CD4-positive, alpha-beta memory T cell (primary cell): ENCODE measurements at regions not wholly inside any gene's neighbourhood (a gene's known extent, or its start where the extent isn't known, plus 50 kb on each side); places are given as distances from the start of the nearest gene placed in this dataset.

Experiments used
- CTCF ChIA-PET: fragments of 350-600 bp; sonication (Branson Sonifier 250); formaldehyde crosslinking; loops from one replicate; lab custom pipeline; 2021; ENCODE audit warnings: inconsistent platforms; ENCODE audit not compliant: partially characterized antibody; lab: Charles Lee
- POLR2A ChIA-PET: fragments of 350-600 bp; sonication (Branson Sonifier 250); formaldehyde crosslinking; loops from one replicate; lab custom pipeline; 2021; ENCODE audit not compliant: partially characterized antibody; lab: Charles Lee
- DNase-seq, 5 donors: peaks; one replicate each; pipeline versions ENCODE4 v3.0.0 to v3.0.0-alpha.2; 2020 to 2022; ENCODE audit warnings: mixed read lengths in 1 of 5
- H3K27ac ChIP-seq: one replicate; pipeline ENCODE4 v1.7.0; 2013; ENCODE audit warnings: low read depth, low read length
- H3K27me3 ChIP-seq: 2 replicates; pipeline ENCODE4 v1.7.0; 2013; ENCODE audit warnings: mild to moderate bottlenecking, low read length, moderate library complexity; ENCODE audit not compliant: insufficient read depth
- H3K36me3 ChIP-seq: 2 replicates; pipeline ENCODE4 v1.7.0; 2013; ENCODE audit warnings: mild to moderate bottlenecking, low read length, moderate library complexity; ENCODE audit not compliant: insufficient read depth
- H3K4me1 ChIP-seq: 2 replicates; pipeline ENCODE4 v1.7.0; 2013; ENCODE audit warnings: mild to moderate bottlenecking, low read length, moderate library complexity; ENCODE audit not compliant: insufficient read depth
- H3K4me3 ChIP-seq, 2 donors: one replicate each; pipeline ENCODE4 v1.7.0; 2013; ENCODE audit warnings: low read length in 2 of 2, mild to moderate bottlenecking in 1 of 2
- H3K9me3 ChIP-seq, 2 donors: one replicate each; pipeline ENCODE4 v1.7.0; 2013; ENCODE audit warnings: low read length in 2 of 2, control low read depth in 1 of 2; ENCODE audit not compliant: control insufficient read depth in 1 of 2
- H3K27ac Mint-ChIP-seq, 7 donors: one replicate each; pipeline ENCODE4 v1.8.0; 2020 to 2021; ENCODE audit warnings: mixed read lengths in 7 of 7, mild to moderate bottlenecking in 6 of 7, inconsistent platforms in 3 of 7, moderate library complexity in 3 of 7
- H3K27me3 Mint-ChIP-seq, 2 donors: one replicate each; pipeline ENCODE4 v1.8.0; 2020 to 2021; ENCODE audit warnings: mixed read lengths in 2 of 2
- H3K36me3 Mint-ChIP-seq, 2 donors: one replicate each; pipeline ENCODE4 v1.8.0; 2020 to 2021; ENCODE audit warnings: mixed read lengths in 2 of 2, inconsistent platforms in 1 of 2, mild to moderate bottlenecking in 1 of 2
- H3K4me1 Mint-ChIP-seq, 4 donors: one replicate each; pipeline ENCODE4 v1.8.0; 2020 to 2021; ENCODE audit warnings: mixed read lengths in 4 of 4, mild to moderate bottlenecking in 1 of 4
- H3K4me3 Mint-ChIP-seq, 8 donors: one replicate each; pipeline ENCODE4 v1.8.0; 2020 to 2021; ENCODE audit warnings: mixed read lengths in 8 of 8, mild to moderate bottlenecking in 7 of 8, moderate library complexity in 6 of 8, inconsistent platforms in 3 of 8
- H3K9me3 Mint-ChIP-seq, 8 donors: one replicate each; pipeline ENCODE4 v1.8.0; 2020 to 2021; ENCODE audit warnings: mixed read lengths in 8 of 8, mild to moderate bottlenecking in 5 of 8, inconsistent platforms in 3 of 8, moderate library complexity in 1 of 8
- intact Hi-C: fragments of 100-400 bp; cut with micrococcal nuclease; formaldehyde crosslinking; loops from one replicate; pipeline ENCODE4 v1.15.1; 2023

- Mint-ChIP-seq H3K4me1 (no peaks in the 10 kb centered on the region), H3K27ac (no peak overlapping the region), H3K4me3 (no peak overlapping the region), H3K9me3 (no peaks in the 10 kb centered on the region), H3K27me3 (no peaks in the 10 kb centered on the region), H3K36me3 (no peaks in the 10 kb centered on the region)
- no peaks in the 10 kb centered on the region for H3K4me1 ChIP-seq
- DNase-seq: no peak
- no peak overlapping the region for H3K27ac ChIP-seq
- intact Hi-C loops: no loop called here
- no peaks in the 10 kb centered on the region for H3K27me3 ChIP-seq
- no peak overlapping the region for H3K4me3 ChIP-seq
- ChIA-PET POLR2A (no interaction called here), CTCF (no interaction called here)
- no peaks in the 10 kb centered on the region for H3K36me3 ChIP-seq
- H3K9me3 ChIP-seq: no peaks in the 10 kb centered on the region
These were observed 126.1 kb upstream of the CMC1 start for GRCh38 chr3:28115316-28115715.

GRCh38 chr3:28117598-28117997 is 123.8 kb upstream of the CMC1 start:
- ChIA-PET POLR2A (no interaction called here), CTCF (interaction anchor here (1.2 kb wide), 1 partner anchor 396 kb away, joined by 3 read pairs; no protein-coding TSS in a partner anchor)
- intact Hi-C loops: no loop called here
- no peaks in the 10 kb centered on the region for H3K9me3 ChIP-seq
- Mint-ChIP-seq H3K27ac (no peak overlapping the region), H3K36me3 (no peaks in the 10 kb centered on the region), H3K27me3 (peaks cover 0 to 2% of the 10 kb centered on the region in 2 donors), H3K4me1 (no peaks in the 10 kb centered on the region), H3K9me3 (no peaks in the 10 kb centered on the region), H3K4me3 (no peak overlapping the region)
- no peaks in the 10 kb centered on the region for H3K36me3 ChIP-seq
- no peaks in the 10 kb centered on the region for H3K4me1 ChIP-seq
- H3K4me3 ChIP-seq: no peak overlapping the region
- DNase-seq: no peak
- no peak overlapping the region for H3K27ac ChIP-seq
- no peaks in the 10 kb centered on the region for H3K27me3 ChIP-seq

- no peaks in the 10 kb centered on the region for H3K36me3 ChIP-seq
- H3K27me3 ChIP-seq: no peaks in the 10 kb centered on the region
- H3K9me3 ChIP-seq: no peaks in the 10 kb centered on the region
- Mint-ChIP-seq H3K4me3 (no peak overlapping the region), H3K4me1 (no peaks in the 10 kb centered on the region), H3K9me3 (no peaks in the 10 kb centered on the region), H3K27me3 (peaks cover 0 to 2% of the 10 kb centered on the region in 2 donors), H3K36me3 (no peaks in the 10 kb centered on the region), H3K27ac (no peak overlapping the region)
- H3K4me1 ChIP-seq: no peaks in the 10 kb centered on the region
- no peak overlapping the region for H3K27ac ChIP-seq
- intact Hi-C loops: no loop called here
- DNase-seq: no peak
- POLR2A ChIA-PET: no interaction called here
- CTCF ChIA-PET: interaction anchor here (1.2 kb wide), 1 partner anchor 397 kb away, joined by 3 read pairs; no protein-coding TSS in a partner anchor
- no peak overlapping the region for H3K4me3 ChIP-seq
These were observed 123.3 kb upstream of the CMC1 start for GRCh38 chr3:28118087-28118486.

- no peak overlapping the region for H3K4me3 ChIP-seq
- no peaks in the 10 kb centered on the region for H3K9me3 ChIP-seq
- Mint-ChIP-seq H3K4me3 (no peak overlapping the region), H3K36me3 (no peaks in the 10 kb centered on the region), H3K9me3 (no peaks in the 10 kb centered on the region), H3K4me1 (no peaks in the 10 kb centered on the region), H3K27ac (no peak overlapping the region), H3K27me3 (peaks cover 0 to 2% of the 10 kb centered on the region in 2 donors)
- H3K27me3 ChIP-seq: no peaks in the 10 kb centered on the region
- POLR2A ChIA-PET: no interaction called here
- no peak for DNase-seq
- CTCF ChIA-PET: no interaction called here
- intact Hi-C loops: no loop called here
- H3K27ac ChIP-seq: no peak overlapping the region
- H3K36me3 ChIP-seq: no peaks in the 10 kb centered on the region
- H3K4me1 ChIP-seq: no peaks in the 10 kb centered on the region
These were observed 119.2 kb upstream of the CMC1 start for GRCh38 chr3:28122227-28122626.

GRCh38 chr3:28124882-28125281 is 116.5 kb upstream of the CMC1 start:
- Histone ChIP-seq H3K36me3 (no peaks in the 10 kb centered on the region), H3K27me3 (no peaks in the 10 kb centered on the region), H3K9me3 (no peaks in the 10 kb centered on the region), H3K4me1 (no peaks in the 10 kb centered on the region), H3K27ac (no peak overlapping the region), H3K4me3 (no peak overlapping the region)
- Mint-ChIP-seq H3K27me3 (peaks cover 0 to 2% of the 10 kb centered on the region in 2 donors), H3K4me3 (no peak overlapping the region), H3K4me1 (no peaks in the 10 kb centered on the region), H3K27ac (no peak overlapping the region), H3K36me3 (no peaks in the 10 kb centered on the region), H3K9me3 (no peaks in the 10 kb centered on the region)
- DNase-seq: no peak
- POLR2A ChIA-PET: no interaction called here
- intact Hi-C loops: no loop called here
- CTCF ChIA-PET: interaction anchor here (1.3 kb wide), 1 partner anchor 413 kb away, joined by 3 read pairs; no protein-coding TSS in a partner anchor

- Mint-ChIP-seq H3K4me3 (no peak overlapping the region), H3K9me3 (no peaks in the 10 kb centered on the region), H3K27me3 (peaks cover 0 to 2% of the 10 kb centered on the region in 2 donors), H3K4me1 (no peaks in the 10 kb centered on the region), H3K27ac (no peak overlapping the region), H3K36me3 (no peaks in the 10 kb centered on the region)
- no peaks in the 10 kb centered on the region for H3K36me3 ChIP-seq
- no peaks in the 10 kb centered on the region for H3K27me3 ChIP-seq
- no peak for DNase-seq
- ChIA-PET POLR2A (no interaction called here), CTCF (interaction anchor here (1.3 kb wide), 1 partner anchor 414 kb away, joined by 3 read pairs; no protein-coding TSS in a partner anchor)
- H3K27ac ChIP-seq: no peak overlapping the region
- H3K4me3 ChIP-seq: no peak overlapping the region
- no peaks in the 10 kb centered on the region for H3K4me1 ChIP-seq
- intact Hi-C loops: no loop called here
- H3K9me3 ChIP-seq: no peaks in the 10 kb centered on the region
These were observed 116.1 kb upstream of the CMC1 start for GRCh38 chr3:28125342-28125741.

GRCh38 chr3:28130836-28131235 is 110.6 kb upstream of the CMC1 start:
- DNase-seq: no peak
- H3K27ac Mint-ChIP-seq: no peak overlapping the region
- Histone ChIP-seq H3K9me3 (no peaks in the 10 kb centered on the region), H3K4me1 (no peaks in the 10 kb centered on the region), H3K27ac (no peak overlapping the region), H3K4me3 (no peak overlapping the region), H3K36me3 (no peaks in the 10 kb centered on the region), H3K27me3 (no peaks in the 10 kb centered on the region)
- peaks cover 0 to 2% (median 0%) of the 10 kb centered on the region in 8 donors for H3K9me3 Mint-ChIP-seq
- CTCF ChIA-PET: interaction anchor here (0.9 kb wide), 1 partner anchor 11 kb away, joined by 3 read pairs; no protein-coding TSS in a partner anchor
- intact Hi-C loops: no loop called here
- H3K36me3 Mint-ChIP-seq: no peaks in the 10 kb centered on the region
- POLR2A ChIA-PET: no interaction called here
- no peak overlapping the region for H3K4me3 Mint-ChIP-seq
- H3K4me1 Mint-ChIP-seq: no peaks in the 10 kb centered on the region
- peaks cover 0 to 4% of the 10 kb centered on the region in 2 donors for H3K27me3 Mint-ChIP-seq
